A549 (cell line): ENCODE measurements at regions not wholly inside any gene's neighbourhood (a gene's known extent, or its start where the extent isn't known, plus 50 kb on each side); places are given as distances from the start of the nearest gene placed in this dataset.

Experiments used
- ATAC-seq, 2 experiments: fragments of 200-7000 bp in 1 of 2; fragments of >200 bp in 1 of 2; cut with Nextera tagmentation in 1 of 2; cut with Tn5 transposase in 1 of 2; 3 replicates each; pipeline versions ENCODE4 v1.8.0 to v1.9.1; 2018 to 2020; ENCODE audit warnings: mild to moderate bottlenecking in 1 of 2, moderate library complexity in 1 of 2
- CTCF ChIA-PET: fragments of 300-600 bp; sonication (Branson Sonifier 250); formaldehyde crosslinking; extraction: SDS; loops from one replicate; lab custom pipeline; 2021; ENCODE audit warnings: antibody characterized with exemption, inconsistent platforms; lab: Yijun Ruan, JAX
- POLR2A ChIA-PET: fragments of 350-600 bp; formaldehyde crosslinking; extraction: SDS; loops from one replicate; lab custom pipeline; 2021; ENCODE audit warnings: antibody characterized with exemption, inconsistent platforms; lab: Yijun Ruan, JAX
- DNase-seq, 2 experiments: peaks; one replicate each; pipeline versions ENCODE4 v3.0.0 to v3.0.0-alpha.2; 2011 to 2016; ENCODE audit warnings: low read depth in 1 of 2, low spot score in 1 of 2
- FAIRE-seq: peaks from 2 replicates; lab custom pipeline; 2011; peaks lifted over from hg19 to GRCh38; lab: Jason Lieb, UNC
- H3K27ac ChIP-seq, 2 experiments: fragments of >200 bp; sonication (Bioruptor Twin); formaldehyde crosslinking; 3 replicates each; pipeline ENCODE4 v1.5.1; 2016 to 2017
- H3K4me1 ChIP-seq: fragments of >200 bp; sonication (Bioruptor Twin); formaldehyde crosslinking; 3 replicates; pipeline ENCODE4 v1.6.1; 2016
- H3K4me2 ChIP-seq: fragments of >200 bp; sonication (Bioruptor Twin); formaldehyde crosslinking; 3 replicates; pipeline ENCODE4 v1.6.1; 2016
- H3K4me3 ChIP-seq: fragments of >200 bp; sonication (Bioruptor Twin); formaldehyde crosslinking; 3 replicates; pipeline ENCODE4 v1.5.1; 2016
- H3K9me3 ChIP-seq: fragments of >200 bp; sonication (Bioruptor Twin); formaldehyde crosslinking; 3 replicates; pipeline ENCODE4 v1.6.1; 2016
- CHD2 ChIP-seq: fragments of 150-350 bp; IDR thresholded peaks from 2 replicates; pipeline ENCODE4 v1.6.1; 2014; ENCODE audit warnings: low read length; ENCODE audit not compliant: partially characterized antibody
- E2F6 ChIP-seq: IDR thresholded peaks from 2 replicates; pipeline ENCODE4 v1.6.1; 2012; ENCODE audit warnings: low read depth, borderline replicate concordance
- EHMT2 ChIP-seq: fragments of 200-600 bp; sonication (generic); IDR thresholded peaks from 2 replicates; pipeline ENCODE4 v1.6.1; 2016; ENCODE audit warnings: antibody characterized with exemption, low read depth, mild to moderate bottlenecking, moderate library complexity
- EP300 ChIP-seq, 2 experiments: fragments of >200 bp; sonication (Bioruptor Twin); formaldehyde crosslinking; IDR thresholded peaks; 2 replicates in 1 of 2; 3 replicates in 1 of 2; pipeline ENCODE4 v1.6.1; 2016 to 2017
- FOXS1 ChIP-seq: fragments of 250-450 bp; sonication (Bioruptor Pico); IDR thresholded peaks from 2 replicates; pipeline ENCODE4 v1.5.0; 2020; ENCODE audit warnings: mild to moderate bottlenecking, moderate library complexity
- GATA3 ChIP-seq: IDR thresholded peaks from 2 replicates; pipeline ENCODE4 v1.6.1; 2012; ENCODE audit warnings: borderline replicate concordance
- HDAC2 ChIP-seq: fragments of 200-600 bp; sonication (generic); IDR thresholded peaks from 2 replicates; pipeline ENCODE4 v1.6.1; 2016
- HMGXB4 ChIP-seq: fragments of 250-450 bp; sonication (Bioruptor Pico); IDR thresholded peaks from 2 replicates; pipeline ENCODE4 v1.5.0; 2021; ENCODE audit warnings: mild to moderate bottlenecking, moderate library complexity, borderline replicate concordance
- KDM5A ChIP-seq: fragments of 200-600 bp; sonication (generic); IDR thresholded peaks from 2 replicates; pipeline ENCODE4 v1.6.1; 2016; ENCODE audit warnings: antibody characterized with exemption, mild to moderate bottlenecking
- MAFK ChIP-seq: fragments of 450-650 bp; IDR thresholded peaks from 2 replicates; pipeline ENCODE4 v1.6.1; 2014; ENCODE audit not compliant: partially characterized antibody
- MAX ChIP-seq: IDR thresholded peaks from 2 replicates; pipeline ENCODE4 v1.6.1; 2012
- MYC ChIP-seq: IDR thresholded peaks from 2 replicates; pipeline ENCODE4 v1.6.1; 2012; ENCODE audit warnings: mild to moderate bottlenecking, inconsistent platforms, low read length, improper control_type of control experiment, borderline replicate concordance
- NFE2L2 ChIP-seq: fragments of 150-350 bp; conservative IDR thresholded peaks from 2 replicates; pipeline ENCODE4 v1.6.1; 2014; ENCODE audit warnings: low read length
- RCOR1 ChIP-seq: fragments of 150-350 bp; IDR thresholded peaks from 2 replicates; pipeline ENCODE4 v1.6.1; 2014; ENCODE audit warnings: antibody characterized with exemption, low read length, low read depth
- RFX5 ChIP-seq: fragments of 450-650 bp; IDR thresholded peaks from 2 replicates; pipeline ENCODE4 v1.7.1; 2014; ENCODE audit warnings: antibody characterized with exemption, mild to moderate bottlenecking, moderate library complexity
- TFCP2L1 ChIP-seq: fragments of 250-450 bp; sonication (Bioruptor Pico); IDR thresholded peaks from 2 replicates; pipeline ENCODE4 v1.5.0; 2021; ENCODE audit warnings: mild to moderate bottlenecking
- TP53 ChIP-seq: fragments of 250-450 bp; sonication (Bioruptor Pico); IDR thresholded peaks from 2 replicates; pipeline ENCODE4 v1.5.0; 2021; ENCODE audit warnings: mild to moderate bottlenecking, moderate library complexity
- ZC3H11A ChIP-seq: fragments of 450-650 bp; IDR thresholded peaks from 2 replicates; pipeline ENCODE4 v1.6.1; 2014; ENCODE audit warnings: antibody characterized with exemption, mild to moderate bottlenecking
- ZNF302 ChIP-seq: fragments of 250-450 bp; sonication (Bioruptor Pico); IDR thresholded peaks from 2 replicates; pipeline ENCODE4 v1.9.0; 2021; ENCODE audit warnings: inconsistent platforms, mild to moderate bottlenecking, moderate library complexity
- ZSCAN20 ChIP-seq: fragments of 250-450 bp; sonication (Bioruptor Pico); IDR thresholded peaks from 2 replicates; pipeline ENCODE4 v1.8.0; 2022; ENCODE audit warnings: mild to moderate bottlenecking, moderate library complexity
- WGBS: methylation state at CpG from one replicate; pipeline ENCODE4 v1.1.6; 2017; ENCODE audit errors: missing lambda C conversion rate; 5-methylcytosine and 5-hydroxymethylcytosine counted together

GRCh38 chr15:62348118-62348517 lies 183.0 kb upstream of the C2CD4B start:
- no peak for FAIRE-seq
- ChIA-PET POLR2A (no interaction called here), CTCF (interaction anchor here (1.1 to 4.9 kb wide), 4 partner anchors 9 to 394 kb away, joined by 4 to 41 read pairs (median 4); no protein-coding TSS in a partner anchor)
- no peak overlapping the region for H3K27ac ChIP-seq
- H3K4me3 ChIP-seq, result no peak overlapping the region
- no peak for DNase-seq
- TF ChIP-seq ZSCAN20 (CRISPR knock-in tag), result no peak
- TF ChIP-seq MAX, result no peak
- no peak for TF ChIP-seq TP53 (CRISPR knock-in tag)
- no peak for TF ChIP-seq ZC3H11A
- TF ChIP-seq KDM5A, result no peak
- no peak for TF ChIP-seq HMGXB4 (CRISPR knock-in tag)
- no peak for TF ChIP-seq EHMT2
- TF ChIP-seq CHD2, result no peak
- H3K4me2 ChIP-seq, result no peak overlapping the region
- H3K4me1 ChIP-seq, result no peaks in the 10 kb centered on the region
- 93% methylated on average over 3 of the region's 3 CpGs for WGBS
- no peaks in the 10 kb centered on the region for H3K9me3 ChIP-seq
- no peak for ATAC-seq

GRCh38 chr15:62348623-62349022 lies 183.5 kb upstream of the C2CD4B start:
- no peaks in the 10 kb centered on the region for H3K4me1 ChIP-seq
- CTCF ChIA-PET, result interaction anchor here (1.1 to 1.8 kb wide), 5 partner anchors 10 to 41 kb away, joined by 3 to 6 read pairs (median 4); no protein-coding TSS in a partner anchor

GRCh38 chr15:62352817-62353216 lies 187.7 kb upstream of the C2CD4B start:
- CTCF ChIA-PET, result interaction anchor here (1.0 to 2.5 kb wide), 5 partner anchors 8 to 387 kb away, joined by 3 to 15 read pairs (median 4); no protein-coding TSS in a partner anchor
- no peak overlapping the region for H3K4me3 ChIP-seq
- H3K4me1 ChIP-seq, result no peaks in the 10 kb centered on the region
- POLR2A ChIA-PET, result no interaction called here
- H3K27ac ChIP-seq, result no peak overlapping the region
- no peak overlapping the region for H3K4me2 ChIP-seq
- ATAC-seq (no peak), DNase-seq (no peak), FAIRE-seq (no peak)
- 42% methylated on average over 3 of the region's 3 CpGs for WGBS
- TF ChIP-seq EP300 (IDR thresholded peaks at IDR 0.05) (no peak), MAFK (peak; percentile 78)
- H3K9me3 ChIP-seq, result no peaks in the 10 kb centered on the region

More at GRCh38 chr15:62348623-62349022, 183.5 kb upstream of the C2CD4B start:
- POLR2A ChIA-PET, result no interaction called here
- ATAC-seq (no peak), DNase-seq (no peak), FAIRE-seq (no peak)
- TF ChIP-seq FOXS1 (no peak), RFX5 (no peak), ZNF302 (CRISPR knock-in tag) (no peak), E2F6 (no peak), NFE2L2 (no peak), RCOR1 (no peak), HDAC2 (no peak), GATA3 (no peak), EHMT2 (no peak), TFCP2L1 (CRISPR knock-in tag) (no peak), TP53 (CRISPR knock-in tag) (no peak), MYC (no peak)
- WGBS, result 81% methylated on average over 3 of the region's 3 CpGs
- Histone ChIP-seq H3K9me3 (no peaks in the 10 kb centered on the region), H3K27ac (no peak overlapping the region), H3K4me2 (no peak overlapping the region), H3K4me3 (no peak overlapping the region)
